GM12801 (cell line): ENCODE measurements at regions not wholly inside any gene's neighbourhood (a gene's known extent, or its start where the extent isn't known, plus 50 kb on each side); places are given as distances from the start of the nearest gene placed in this dataset.

Experiments used
- CTCF ChIP-seq: IDR thresholded peaks from one replicate; pipeline ENCODE4 v1.5.1; 2011; ENCODE audit warnings: control low read depth; ENCODE audit not compliant: insufficient read length; ENCODE audit errors: extremely low read depth

- TF ChIP-seq CTCF = no peak
Measured at GRCh38 chr10:6841761-6842160, 261.7 kb upstream of the PRKCQ start.

GRCh38 chr10:6840766-6841165 lies 260.7 kb upstream of the PRKCQ start:
- TF ChIP-seq CTCF = no peak

GRCh38 chr10:6840201-6840691 lies 260.2 kb upstream of the PRKCQ start:
- no peak for TF ChIP-seq CTCF

- no peak for TF ChIP-seq CTCF
Measured at GRCh38 chr10:6838118-6838517, 258.0 kb upstream of the PRKCQ start.

- TF ChIP-seq CTCF = no peak
Measured at GRCh38 chr10:6833458-6834011, 253.5 kb upstream of the PRKCQ start.

GRCh38 chr10:6823770-6824169 lies 243.7 kb upstream of the PRKCQ start:
- no peak for TF ChIP-seq CTCF

GRCh38 chr10:6819301-6819700 lies 239.2 kb upstream of the PRKCQ start:
- TF ChIP-seq CTCF = no peak

- no peak for TF ChIP-seq CTCF
Measured at GRCh38 chr10:6817770-6818169, 237.7 kb upstream of the PRKCQ start.
